Erythroblast (primary cell): ENCODE measurements at regions not wholly inside any gene's neighbourhood (a gene's known extent, or its start where the extent isn't known, plus 50 kb on each side); places are given as distances from the start of the nearest gene placed in this dataset.

Experiments
- DNase-seq, 2 experiments: peaks; one replicate each; lab custom pipeline; 2025; lab: John Stamatoyannopoulos, UW
- GATA1 ChIP-seq: IDR thresholded peaks from 2 replicates; pipeline ENCODE4 v1.6.1; 2011; ENCODE audit warnings: low read depth, mild to moderate bottlenecking, control low read depth, low read length, moderate library complexity
- POLR2A ChIP-seq: IDR thresholded peaks from 2 replicates; pipeline ENCODE4 v1.6.1; 2011; ENCODE audit warnings: mild to moderate bottlenecking, low read length

- TF ChIP-seq POLR2A (no peak), GATA1 (no peak)
- DNase-seq = no peak
These were observed 154.0 kb downstream of the IRF8 start for GRCh38 chr16:86052926-86053325.

- DNase-seq = no peak
These were observed 160.6 kb downstream of the IRF8 start for GRCh38 chr16:86059253-86060171.

GRCh38 chr16:86060381-86061317, 161.7 kb downstream of the IRF8 start:
- TF ChIP-seq POLR2A = no peak
- TF ChIP-seq GATA1 = no peak
- no peak for DNase-seq

More at GRCh38 chr16:86059253-86060171, 160.6 kb downstream of the IRF8 start:
- no peak for TF ChIP-seq POLR2A
- TF ChIP-seq GATA1 = no peak

- DNase-seq = no peak
- TF ChIP-seq POLR2A = no peak
- no peak for TF ChIP-seq GATA1
These were observed 162.3 kb downstream of the IRF8 start for GRCh38 chr16:86061318-86061695.

GRCh38 chr16:86061721-86062120, 162.8 kb downstream of the IRF8 start:
- no peak for DNase-seq
- TF ChIP-seq GATA1 (no peak), POLR2A (no peak)

- no peak for DNase-seq
- no peak for TF ChIP-seq GATA1
- no peak for TF ChIP-seq POLR2A
These were observed 163.5 kb downstream of the IRF8 start for GRCh38 chr16:86062271-86062965.

GRCh38 chr16:86063760-86064405, 164.9 kb downstream of the IRF8 start:
- no peak for DNase-seq
- TF ChIP-seq GATA1 (no peak), POLR2A (no peak)

GRCh38 chr16:86064431-86065250, 165.7 kb downstream of the IRF8 start:
- TF ChIP-seq POLR2A = no peak
- no peak for TF ChIP-seq GATA1
- DNase-seq = no peak

GRCh38 chr16:86065711-86066110, 166.7 kb downstream of the IRF8 start:
- TF ChIP-seq GATA1 (no peak), POLR2A (no peak)

GRCh38 chr16:86066811-86067210, 167.8 kb downstream of the IRF8 start:
- TF ChIP-seq POLR2A (no peak), GATA1 (no peak)

More at GRCh38 chr16:86065711-86066110, 166.7 kb downstream of the IRF8 start:
- DNase-seq = peak; percentile 52 to 59

GRCh38 chr16:86067516-86067915, 168.6 kb downstream of the IRF8 start:
- no peak for DNase-seq
- no peak for TF ChIP-seq GATA1
- no peak for TF ChIP-seq POLR2A

More at GRCh38 chr16:86066811-86067210, 167.8 kb downstream of the IRF8 start:
- peak; percentile 75 to 77 for DNase-seq

- TF ChIP-seq GATA1 (no peak), POLR2A (no peak)
- no peak for DNase-seq
These were observed 169.0 kb downstream of the IRF8 start for GRCh38 chr16:86067936-86068335.
